HG03045 (cell line): ENCODE measurements at regions not wholly inside any gene's neighbourhood (a gene's known extent, or its start where the extent isn't known, plus 50 kb on each side); places are given as distances from the start of the nearest gene placed in this dataset.

ENCODE experiments used
- ATAC-seq: cut with Tn5 transposase; IDR thresholded peaks from one replicate; pipeline ENCODE4 v1.9.1; 2021; ENCODE audit warnings: mild to moderate bottlenecking, moderate library complexity; ENCODE audit not compliant: unreplicated experiment

DNA sequence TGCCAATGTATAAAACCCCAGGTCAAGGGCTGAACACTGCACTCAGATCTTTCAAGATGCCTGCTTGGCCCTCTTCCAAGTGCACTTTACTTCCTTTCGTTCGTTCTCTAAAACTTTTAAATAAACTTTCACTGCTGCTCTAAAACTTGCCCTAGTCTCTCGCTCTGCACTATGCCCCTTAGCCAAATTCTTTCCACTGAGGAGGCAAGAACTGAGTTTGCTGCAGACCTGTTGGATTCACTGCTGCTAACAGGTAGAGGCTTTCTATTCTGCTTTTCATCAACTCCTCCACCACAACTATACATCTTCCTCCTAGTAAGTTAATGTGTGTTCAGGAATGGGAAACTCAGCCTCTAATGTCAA is 467.9 kb downstream of the MBD2 start:
- ATAC-seq: no peak

DNA sequence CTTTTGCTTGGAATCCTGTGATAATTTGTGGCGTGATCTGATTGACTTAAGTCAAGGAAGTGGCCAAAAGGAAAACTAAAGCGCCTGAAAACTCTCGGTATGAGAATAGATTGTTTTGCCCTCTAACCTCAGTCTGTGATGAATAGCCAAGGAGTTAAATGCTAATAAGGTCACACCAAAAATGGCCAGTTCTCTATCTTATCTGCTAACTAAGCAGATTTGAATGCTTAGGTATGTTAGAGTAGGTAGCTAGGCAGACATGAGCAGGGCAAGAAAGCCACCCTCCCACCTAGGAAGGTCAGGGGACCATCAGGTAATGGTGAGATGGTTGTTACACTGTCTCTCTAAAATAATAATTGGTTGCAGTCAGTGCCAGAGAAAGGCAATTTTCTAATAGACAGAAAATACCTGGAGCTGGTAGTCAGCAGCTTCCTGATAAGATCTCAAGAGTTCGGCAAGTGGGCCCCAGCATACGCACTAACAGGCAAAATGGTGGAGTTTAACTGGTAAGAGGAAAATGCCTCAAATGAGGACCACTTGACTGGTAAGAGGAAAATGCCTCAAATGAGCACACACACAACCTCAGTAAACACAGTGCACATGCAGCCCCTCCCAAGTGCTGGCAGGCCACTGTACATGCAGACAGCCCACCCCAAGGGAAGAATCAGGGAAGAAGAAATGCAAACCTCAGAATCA is 468.4 kb downstream of the MBD2 start:
- no peak for ATAC-seq

DNA sequence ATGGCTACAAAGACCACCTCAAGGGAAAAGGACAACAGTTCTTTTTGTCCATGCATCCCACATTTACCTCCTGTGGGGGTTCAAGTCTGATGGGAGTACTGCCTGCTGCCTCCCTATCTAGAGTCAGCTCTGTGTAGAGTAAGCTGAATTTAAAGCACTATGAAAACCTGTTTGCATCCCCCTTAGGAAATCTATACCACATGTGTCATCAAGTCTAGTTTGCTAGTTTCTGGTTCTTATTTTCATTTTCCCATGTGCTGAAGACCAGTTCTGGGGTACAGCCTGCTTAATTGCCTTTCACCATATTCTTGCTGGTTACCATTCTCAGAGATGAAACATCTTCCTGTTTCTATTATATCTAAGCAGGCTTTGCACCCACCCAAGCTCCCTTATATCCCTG is 470.3 kb downstream of the MBD2 start:
- ATAC-seq: no peak

DNA sequence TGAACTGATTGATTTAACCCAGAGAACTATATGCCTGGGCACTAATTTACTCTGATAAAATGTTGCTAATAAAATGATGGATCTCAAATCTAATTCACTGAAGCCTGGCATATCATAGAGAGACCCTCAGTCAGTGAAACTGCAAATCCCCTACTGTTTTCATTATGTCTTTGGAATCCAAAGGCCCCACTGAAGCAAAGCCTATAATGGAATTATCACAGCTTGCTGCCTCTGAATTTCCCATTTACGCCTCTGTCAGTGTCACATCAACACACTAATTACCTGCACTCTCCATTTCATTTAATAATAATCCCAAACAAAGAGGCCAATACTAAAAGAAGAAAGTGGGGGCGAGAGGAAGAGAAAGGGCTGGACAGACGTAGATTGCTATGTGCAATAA is 470.9 kb downstream of the MBD2 start:
- no peak for ATAC-seq

DNA sequence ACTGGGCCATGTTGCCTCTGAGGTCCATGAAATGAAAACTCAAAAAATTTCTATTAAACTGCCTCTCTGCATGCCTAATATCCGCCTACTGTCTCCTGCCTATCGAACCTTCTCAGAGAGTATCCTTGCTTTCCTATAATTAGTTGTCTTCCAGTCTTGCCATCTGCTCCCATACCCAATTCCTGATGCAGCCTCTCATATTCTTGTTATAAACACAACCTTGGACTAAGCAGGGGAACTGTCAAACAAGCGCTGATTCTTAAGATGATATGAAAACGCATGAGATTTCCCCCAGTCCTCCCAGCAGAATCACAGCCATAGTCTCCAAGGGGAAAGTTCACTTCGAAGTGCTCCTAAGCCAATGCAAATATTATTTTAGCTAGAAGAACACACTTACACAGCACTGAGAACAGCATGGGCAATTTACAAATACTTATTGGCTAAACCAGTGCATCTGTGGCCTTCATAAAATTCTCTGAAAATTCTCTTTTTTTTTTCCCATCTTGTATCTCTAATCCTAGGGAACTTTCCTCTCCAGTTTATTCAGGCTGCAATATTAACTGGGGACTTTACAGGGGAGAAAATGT is 471.6 kb downstream of the MBD2 start:
- no peak for ATAC-seq

DNA sequence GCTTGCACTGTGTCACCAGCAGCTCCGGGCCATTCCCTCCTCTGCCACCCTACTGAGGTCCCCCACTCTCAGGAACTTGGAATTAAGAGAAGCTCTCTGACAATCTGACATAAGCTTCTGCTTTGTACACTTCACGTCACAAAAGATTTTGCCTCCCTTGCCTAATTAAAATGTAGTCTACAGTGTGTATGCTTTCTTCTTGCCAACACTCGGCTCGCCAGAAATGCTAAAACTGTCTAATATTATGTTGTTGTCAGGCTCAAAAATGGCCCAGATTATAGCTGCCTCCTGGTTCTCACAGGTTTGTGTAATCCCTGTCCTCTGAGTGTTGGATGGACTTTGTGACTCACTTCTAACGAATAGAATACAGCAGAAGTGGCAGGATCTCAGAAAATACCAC is 474.7 kb downstream of the MBD2 start:
- no peak for ATAC-seq

DNA sequence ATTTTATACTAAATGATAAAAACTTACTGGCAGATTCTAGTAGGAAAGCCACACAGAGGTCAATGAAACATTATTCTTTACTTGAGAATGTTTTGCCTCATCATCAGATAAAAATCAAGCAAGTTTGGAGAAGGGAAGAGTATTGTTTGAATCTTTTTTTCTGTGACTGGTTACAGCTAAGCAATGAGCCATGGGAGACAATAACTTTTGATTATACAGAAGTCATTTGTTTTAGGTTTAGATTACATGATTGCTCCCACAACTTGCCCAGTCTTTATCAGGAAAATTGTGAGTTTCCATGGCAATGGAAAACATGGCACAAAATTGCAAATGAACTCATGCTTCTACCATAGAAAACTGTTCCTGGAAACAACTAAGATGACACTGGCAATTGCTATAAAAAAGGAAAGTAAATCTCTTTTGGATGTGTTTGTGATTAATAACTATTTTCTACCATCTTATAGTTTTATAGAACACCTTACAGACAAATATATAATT is 476.8 kb downstream of the MBD2 start:
- no peak for ATAC-seq

DNA sequence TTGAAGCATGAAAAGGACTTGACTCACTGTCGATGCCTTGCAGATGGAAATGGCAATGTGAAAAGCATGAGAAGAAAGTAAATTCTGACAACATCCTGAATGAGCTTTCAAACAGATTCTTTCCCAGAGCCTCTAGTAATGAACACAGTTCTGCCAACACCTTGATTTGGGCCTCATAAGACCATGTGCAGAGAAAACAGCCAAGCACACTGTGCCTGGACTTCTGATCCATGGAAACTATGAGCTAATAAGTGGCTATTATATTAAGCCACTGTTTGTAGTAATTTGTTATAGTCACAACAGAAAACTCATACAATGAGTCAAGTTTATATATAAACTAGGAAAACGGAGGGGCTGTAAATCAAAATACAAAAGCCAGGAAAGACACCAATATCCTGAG is 477.3 kb downstream of the MBD2 start:
- no peak for ATAC-seq

DNA sequence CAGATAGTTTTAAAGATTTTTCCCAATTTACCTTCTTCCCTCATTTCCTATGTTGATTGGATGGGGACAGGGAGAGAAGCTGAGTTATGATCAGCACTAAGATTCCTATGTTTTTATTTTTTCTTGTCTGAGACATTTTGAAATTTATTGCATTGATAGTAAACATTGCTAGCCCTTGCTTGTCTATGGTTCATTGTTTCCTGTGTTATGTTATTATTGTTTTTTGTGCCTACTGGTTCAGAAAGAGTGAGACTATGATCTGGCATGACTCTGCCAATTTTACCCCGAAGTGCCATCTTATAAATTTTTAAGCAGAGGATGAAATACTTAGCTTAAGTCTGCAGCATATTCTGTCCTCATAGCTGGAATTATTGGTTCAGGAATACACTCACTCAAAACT is 478.5 kb downstream of the MBD2 start:
- ATAC-seq: no peak

DNA sequence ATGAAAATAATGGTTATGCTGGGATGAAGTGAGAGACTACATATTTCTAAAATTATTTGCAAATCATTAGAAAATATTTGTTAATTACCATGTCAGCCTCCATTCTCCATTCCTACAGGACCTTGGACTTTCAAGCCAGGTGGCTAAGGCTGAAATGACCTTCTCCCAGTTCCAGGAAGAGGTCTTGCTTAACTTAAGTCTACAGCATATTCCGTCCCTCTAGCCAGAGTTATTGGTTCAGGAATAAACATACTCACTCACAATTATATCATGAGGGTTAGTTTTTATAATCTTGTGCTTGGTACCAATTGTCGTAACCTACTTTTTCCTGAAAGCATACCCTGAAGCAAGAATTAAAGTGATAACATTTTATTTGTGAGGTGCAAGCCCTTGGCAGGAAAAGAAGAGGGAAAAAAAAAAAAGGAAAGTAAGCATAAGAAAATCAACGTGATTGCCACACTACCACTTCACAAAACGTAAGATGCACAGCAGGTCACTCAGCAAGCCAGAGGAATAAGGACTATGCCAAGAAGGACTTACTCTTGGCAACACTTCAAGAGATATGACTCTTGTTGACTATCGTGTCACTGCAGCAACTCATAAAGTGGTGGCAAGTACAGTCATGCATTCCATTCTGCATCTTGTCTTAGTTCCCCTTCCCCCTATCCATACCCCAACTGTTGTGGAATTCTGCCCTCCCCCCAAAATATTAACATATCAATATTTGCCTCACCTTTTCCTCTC is 479.1 kb downstream of the MBD2 start:
- no peak for ATAC-seq

DNA sequence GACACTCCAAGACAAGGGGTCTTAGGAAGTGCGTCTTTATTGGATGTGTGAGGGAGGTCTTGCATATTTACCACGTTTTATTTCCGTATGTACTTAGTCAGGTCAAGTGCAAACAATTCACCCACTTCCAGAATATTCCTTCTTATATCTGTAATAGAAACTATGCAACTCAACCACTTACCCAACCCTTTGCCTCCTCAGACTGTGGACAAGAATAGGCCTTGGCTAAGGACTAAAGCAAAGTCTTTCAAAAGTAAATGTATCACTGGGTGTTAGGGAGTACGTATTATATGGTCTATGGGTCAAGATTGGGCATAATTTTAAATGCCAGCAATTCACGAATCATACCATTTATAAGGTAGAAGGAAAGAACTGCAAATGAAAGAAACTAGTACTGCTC is 484.8 kb downstream of the MBD2 start:
- no peak for ATAC-seq

DNA sequence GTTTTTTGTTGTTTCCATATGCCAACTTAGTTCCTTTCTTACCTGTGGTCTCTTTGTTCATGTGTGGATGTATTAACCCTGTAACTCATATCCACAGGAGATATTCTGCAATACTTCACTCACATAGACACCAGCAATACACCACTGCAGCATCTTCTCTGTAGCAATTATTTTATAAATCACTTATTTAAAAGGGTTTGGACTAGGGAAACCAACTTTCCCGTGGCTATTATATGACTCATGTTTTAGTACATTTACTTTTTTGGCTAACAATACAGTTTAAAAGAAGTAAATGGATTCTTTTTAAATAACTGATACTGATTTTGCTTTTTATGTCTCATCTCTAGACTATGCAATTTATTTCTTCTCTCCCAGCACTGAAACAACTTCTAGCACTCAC is 488.9 kb downstream of the MBD2 start:
- no peak for ATAC-seq

DNA sequence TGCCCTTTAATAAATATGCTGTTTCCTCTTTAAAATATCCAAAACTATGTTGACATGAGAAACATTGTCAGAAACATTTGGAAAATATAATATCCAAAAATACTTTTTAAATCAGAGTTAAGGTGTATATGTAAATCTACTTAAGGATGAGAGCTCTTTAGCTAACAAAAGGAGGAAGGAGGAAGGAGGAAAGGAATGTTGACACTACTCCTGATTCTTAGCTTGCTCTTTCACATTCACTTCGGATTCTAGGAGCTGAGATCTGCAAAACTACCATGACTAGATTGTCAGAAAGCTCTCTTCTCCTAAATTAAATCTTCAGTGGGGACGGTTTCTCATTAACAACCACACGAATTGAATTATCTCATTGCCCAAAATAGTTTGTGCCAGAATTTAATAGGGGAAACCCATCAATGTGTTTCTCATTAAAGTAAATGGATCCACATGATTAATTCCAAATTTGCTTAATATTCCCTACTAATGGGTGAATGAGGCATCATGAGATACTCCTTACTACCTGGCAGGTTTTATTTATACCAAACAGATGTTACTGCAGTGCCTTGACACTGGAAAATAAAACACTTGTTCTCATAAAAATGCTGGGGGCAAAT is 509.1 kb downstream of the MBD2 start:
- no peak for ATAC-seq

DNA sequence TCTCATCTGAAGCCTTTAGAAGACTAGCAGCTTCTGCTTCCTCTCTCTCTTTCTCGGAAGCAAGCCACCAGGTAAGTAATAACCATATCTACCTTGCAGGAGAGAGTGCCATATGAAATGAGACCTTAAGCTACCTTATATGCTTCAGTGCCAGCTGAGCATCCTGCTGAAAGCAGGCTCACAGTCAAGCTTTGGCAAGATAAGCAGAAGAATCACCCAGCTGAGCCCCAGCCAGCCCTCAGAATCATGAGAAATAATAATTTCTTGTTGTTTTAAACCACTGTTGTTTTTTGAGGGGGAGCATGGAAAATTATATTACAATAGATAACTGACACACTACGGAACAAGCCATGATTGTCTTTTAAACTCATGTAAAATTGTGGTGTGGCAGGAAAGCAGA is 514.4 kb downstream of the MBD2 start:
- ATAC-seq: no peak

DNA sequence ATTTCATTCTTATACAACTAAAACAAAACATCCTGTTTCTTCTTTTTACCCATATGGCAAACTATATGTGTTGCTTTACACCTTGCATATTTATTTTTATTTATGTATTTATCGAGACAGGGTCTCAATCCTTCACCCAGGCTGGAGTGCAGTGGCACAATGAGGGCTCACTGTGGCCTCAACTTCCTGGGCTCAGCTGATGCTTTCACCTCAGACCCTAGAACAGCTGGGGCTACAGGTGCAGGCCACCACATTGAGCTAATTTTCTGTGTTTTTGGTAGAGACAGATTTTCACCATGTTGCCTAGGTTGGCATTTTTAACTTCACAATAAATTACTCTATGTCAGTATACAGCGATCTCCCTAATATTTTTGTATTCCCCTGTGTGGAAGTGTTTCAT is 522.0 kb downstream of the MBD2 start:
- ATAC-seq: no peak

DNA sequence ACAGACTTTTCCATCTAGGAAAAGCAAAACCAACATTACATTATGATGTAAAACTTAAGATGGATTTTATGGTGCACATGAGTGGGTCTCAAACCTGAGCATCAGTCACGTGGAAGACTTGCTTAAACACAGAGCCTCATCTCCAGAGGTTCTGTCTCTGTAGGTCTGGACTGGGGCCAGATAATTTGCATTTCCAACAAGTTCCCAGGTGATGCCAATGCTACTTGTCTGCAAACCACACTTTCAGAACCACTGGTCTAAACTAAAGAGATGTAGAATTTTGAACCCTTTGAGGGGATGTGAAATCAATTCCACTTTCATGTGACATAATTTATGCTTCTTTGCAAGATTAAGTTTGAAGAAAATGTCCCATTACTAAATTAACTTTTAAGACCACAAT is 522.8 kb downstream of the MBD2 start:
- ATAC-seq: no peak

DNA sequence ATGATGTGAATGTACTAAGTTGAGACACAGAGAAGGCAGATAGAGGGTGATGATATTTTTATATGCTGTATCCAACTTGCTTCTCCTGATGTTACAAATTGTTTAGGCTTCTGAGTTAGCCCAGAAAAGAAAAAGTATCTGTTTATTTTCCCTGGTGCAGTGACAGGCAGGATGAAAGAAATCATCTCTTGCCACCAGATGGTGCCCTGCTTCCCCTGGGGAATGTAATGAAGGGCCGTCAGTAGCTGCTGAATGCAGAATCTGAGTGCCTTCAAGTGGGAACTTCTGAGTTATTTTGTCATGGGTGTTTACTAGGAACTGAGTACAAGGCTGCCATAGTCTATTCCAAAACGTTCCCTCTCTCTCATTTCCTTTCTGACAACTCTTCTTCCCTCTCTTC is 525.6 kb downstream of the MBD2 start:
- ATAC-seq: no peak

DNA sequence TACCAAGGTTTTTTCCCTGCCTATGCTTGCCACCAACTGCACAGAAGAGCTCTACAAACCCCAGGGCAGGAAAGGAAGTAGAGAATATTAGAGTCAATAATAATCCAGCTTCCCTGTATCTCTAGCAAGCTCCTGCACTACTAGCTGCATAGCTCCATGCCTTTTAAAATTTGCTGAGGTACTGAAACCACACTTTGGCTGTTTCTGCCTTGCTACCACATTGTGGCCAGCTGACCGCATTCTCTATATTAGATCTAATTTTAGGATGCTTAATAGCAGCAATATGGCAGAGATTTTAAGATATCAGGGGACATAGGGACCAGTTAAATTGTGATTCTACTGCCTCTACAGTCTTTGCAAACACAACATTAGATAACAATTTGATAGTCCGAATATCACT is 534.6 kb downstream of the MBD2 start:
- ATAC-seq: no peak

DNA sequence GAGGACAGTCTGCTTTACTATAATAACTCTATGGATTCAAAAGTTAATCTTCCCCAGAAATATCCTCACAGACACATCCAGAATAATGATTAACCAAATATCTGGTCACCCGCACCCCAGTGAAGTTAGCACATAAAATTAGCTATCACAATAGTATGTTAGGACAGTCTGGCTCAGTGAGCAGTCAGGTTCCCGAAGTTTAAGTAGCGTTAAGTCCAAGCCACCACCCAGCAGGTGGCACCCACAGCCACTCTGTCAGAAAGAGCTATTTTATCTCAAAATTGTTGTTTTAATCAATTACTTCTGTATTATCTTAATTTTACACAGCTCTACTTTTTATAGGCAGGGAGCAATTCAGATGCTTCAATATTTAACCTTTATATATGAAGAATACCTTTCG is 537.5 kb downstream of the MBD2 start:
- no peak for ATAC-seq

DNA sequence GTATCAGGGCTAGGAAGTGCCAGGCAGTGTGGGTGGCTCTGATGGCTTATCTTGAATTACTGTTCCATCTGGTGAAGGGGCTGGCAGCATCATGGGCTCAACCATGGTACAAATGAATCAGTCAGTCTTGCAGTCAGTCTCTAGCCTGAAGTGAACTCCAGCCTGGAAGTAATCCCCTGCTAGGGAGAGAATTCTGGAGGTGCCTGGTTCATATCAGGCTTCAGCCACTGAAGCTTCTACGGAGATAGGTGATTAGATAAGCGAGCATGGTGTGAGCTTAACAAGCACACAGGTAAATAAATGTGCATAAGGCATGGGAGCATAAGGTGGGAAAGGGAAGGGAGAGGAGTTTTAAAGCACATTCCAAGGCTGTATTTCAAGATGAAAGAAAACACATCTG is 541.7 kb downstream of the MBD2 start:
- ATAC-seq: no peak

DNA sequence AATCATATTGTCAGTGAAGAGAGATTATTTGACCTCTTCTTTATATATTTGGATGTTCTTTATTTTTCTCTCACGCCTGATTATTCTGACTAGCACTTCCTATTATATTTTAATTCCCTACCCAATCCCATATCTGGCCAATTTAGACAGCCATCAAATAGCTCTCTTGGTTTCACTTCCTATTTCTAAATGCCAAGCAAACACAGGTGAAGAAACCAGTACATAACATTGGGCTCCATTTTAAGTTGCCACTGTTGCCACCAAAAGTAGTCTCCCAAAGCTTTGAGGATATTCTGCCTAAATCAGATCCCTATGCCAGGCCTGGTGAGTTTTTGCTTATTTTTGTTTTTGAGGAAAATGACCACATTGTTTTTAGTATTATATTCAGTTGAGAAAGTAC is 547.0 kb downstream of the MBD2 start:
- no peak for ATAC-seq

DNA sequence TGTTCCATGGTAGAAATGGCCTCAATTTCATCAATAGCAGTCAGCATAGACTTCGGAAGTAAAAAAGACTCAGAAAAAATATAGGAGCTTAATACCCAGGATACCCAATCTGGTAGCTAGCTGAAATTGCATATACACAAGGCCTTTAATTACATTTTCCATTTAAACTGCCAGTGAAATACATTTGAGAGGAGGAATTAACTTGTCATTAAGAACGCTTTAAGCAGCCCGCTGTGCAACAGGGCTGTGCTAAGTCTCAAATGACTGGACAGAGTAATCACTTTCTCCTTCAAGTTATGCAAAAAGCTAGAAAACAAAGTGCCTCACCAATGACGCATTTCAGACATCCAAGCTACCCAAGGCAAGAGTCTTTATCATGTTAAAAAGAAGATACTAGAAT is 558.8 kb downstream of the MBD2 start:
- no peak for ATAC-seq
